Peyer's patch (tissue), 4 donors: ENCODE measurements at regions not wholly inside any gene's neighbourhood (a gene's known extent, or its start where the extent isn't known, plus 50 kb on each side); places are given as distances from the start of the nearest gene placed in this dataset.

Experiments used
- CTCF ChIP-seq, 6 experiments: fragments of 450-650 bp in 4 of 6; fragments of 200-600 bp in 2 of 6; sonication (generic) in 1 of 6; IDR thresholded peaks; one replicate each; pipeline ENCODE4 v1.5.1; 2017 to 2019; ENCODE audit warnings: antibody characterized with exemption in 6 of 6, mild to moderate bottlenecking in 3 of 6, moderate library complexity in 1 of 6
- POLR2A ChIP-seq, 2 donors: fragments of 450-650 bp; IDR thresholded peaks; one replicate each; pipeline ENCODE4 v1.5.1; 2017; ENCODE audit warnings: antibody characterized with exemption in 2 of 2, mild to moderate bottlenecking in 2 of 2, moderate library complexity in 2 of 2

GRCh38 chr1:29593601-29594382 lies 357.5 kb downstream of the PTPRU start:
- TF ChIP-seq POLR2A (IDR thresholded peaks at IDR 0.05): no peak
- TF ChIP-seq CTCF (IDR thresholded peaks at IDR 0.05): no peak
